SK-N-SH treated with all-trans-retinoic acid at 6 μM for 48 hours (cell line): ENCODE measurements at regions not wholly inside any gene's neighbourhood (a gene's known extent, or its start where the extent isn't known, plus 50 kb on each side); places are given as distances from the start of the nearest gene placed in this dataset.
"Not testable (repeated sequence)": the region's sequence is repeated elsewhere in the genome, so short reads cannot be mapped to it uniquely, and the experiment has no call there.

Experiments
- ATAC-seq: fragments of 200-7000 bp; cut with Tn5 transposase; 3 replicates; pipeline ENCODE4 v1.9.1; 2020; ENCODE audit warnings: mild to moderate bottlenecking, moderate library complexity
- BACH2 ChIP-seq: fragments of 250-450 bp; sonication (Bioruptor Pico); IDR thresholded peaks from 2 replicates; pipeline ENCODE4 v1.9.0; 2021; ENCODE audit warnings: mild to moderate bottlenecking, borderline replicate concordance
- CSRNP3 ChIP-seq: fragments of 250-450 bp; sonication (Bioruptor Pico); IDR thresholded peaks from 2 replicates; pipeline ENCODE4 v1.5.1; 2021; ENCODE audit warnings: mild to moderate bottlenecking, moderate library complexity
- GLIS3 ChIP-seq: fragments of 250-450 bp; sonication (Bioruptor Pico); IDR thresholded peaks from 2 replicates; pipeline ENCODE4 v1.5.0; 2020; ENCODE audit warnings: mild to moderate bottlenecking, moderate library complexity
- ISL1 ChIP-seq: fragments of 250-450 bp; sonication (Bioruptor Pico); IDR thresholded peaks from 2 replicates; pipeline ENCODE4 v2.1.2; 2022; ENCODE audit warnings: mild to moderate bottlenecking, moderate library complexity
- OSR1 ChIP-seq: fragments of 250-450 bp; sonication (Bioruptor Pico); IDR thresholded peaks from 2 replicates; pipeline ENCODE4 v1.8.0; 2022; ENCODE audit warnings: moderate library complexity, mild to moderate bottlenecking, inconsistent platforms
- PATZ1 ChIP-seq: fragments of 250-450 bp; sonication (Bioruptor Pico); IDR thresholded peaks from 2 replicates; pipeline ENCODE4 v1.8.0; 2020; ENCODE audit warnings: mild to moderate bottlenecking, moderate library complexity, borderline replicate concordance
- POU6F1 ChIP-seq: fragments of 250-450 bp; sonication (Bioruptor Pico); IDR thresholded peaks from 2 replicates; pipeline ENCODE4 v1.8.0; 2021; ENCODE audit warnings: low read depth, mild to moderate bottlenecking, moderate library complexity, borderline replicate concordance
- RARB ChIP-seq: fragments of 250-450 bp; sonication (Bioruptor Pico); IDR thresholded peaks from 2 replicates; pipeline ENCODE4 v1.8.0; 2021; ENCODE audit warnings: mild to moderate bottlenecking, moderate library complexity
- SNAI2 ChIP-seq: fragments of 250-450 bp; sonication (Bioruptor Pico); IDR thresholded peaks from 2 replicates; pipeline ENCODE4 v1.5.0; 2020; ENCODE audit warnings: mild to moderate bottlenecking, moderate library complexity
- TCF4 ChIP-seq: fragments of 250-450 bp; sonication (Bioruptor Pico); IDR thresholded peaks from 2 replicates; pipeline ENCODE4 v1.8.0; 2021; ENCODE audit warnings: mild to moderate bottlenecking, moderate library complexity, borderline replicate concordance
- TOX ChIP-seq: fragments of 250-450 bp; sonication (Bioruptor Pico); IDR thresholded peaks from 2 replicates; pipeline ENCODE4 v1.8.0; 2021; ENCODE audit warnings: mild to moderate bottlenecking, moderate library complexity, borderline replicate concordance
- TSHZ2 ChIP-seq: fragments of 250-450 bp; sonication (Bioruptor Pico); IDR thresholded peaks from 2 replicates; pipeline ENCODE4 v1.5.0; 2020; ENCODE audit warnings: mild to moderate bottlenecking, moderate library complexity
- ZFP3 ChIP-seq: fragments of 250-450 bp; sonication (Bioruptor Pico); IDR thresholded peaks from 2 replicates; pipeline ENCODE4 v1.5.0; 2020; ENCODE audit warnings: mild to moderate bottlenecking, moderate library complexity
- ZFP30 ChIP-seq: fragments of 450-650 bp; formaldehyde crosslinking; IDR thresholded peaks from 2 replicates; pipeline ENCODE4 v1.5.0; 2022; ENCODE audit warnings: mild to moderate bottlenecking, moderate library complexity
- ZNF565 ChIP-seq: fragments of 450-650 bp; formaldehyde crosslinking; conservative IDR thresholded peaks from 2 replicates; pipeline ENCODE4 v1.5.0; 2020; ENCODE audit warnings: low read depth, mild to moderate bottlenecking, moderate library complexity
- ZNF8 ChIP-seq: fragments of 450-650 bp; formaldehyde crosslinking; IDR thresholded peaks from 2 replicates; pipeline ENCODE4 v1.5.0; 2020; ENCODE audit warnings: mild to moderate bottlenecking, moderate library complexity

GRCh38 chr11:50333861-50334260, 301.2 kb downstream of the OR4C45 start (continued):
- TF ChIP-seq TCF4 (no peak), ZNF565 (no peak), ZNF8 (no peak)

GRCh38 chr11:50337432-50337831, 304.8 kb downstream of the OR4C45 start:
- not testable (repeated sequence) for ATAC-seq

- not testable (repeated sequence) for ATAC-seq
Measured at GRCh38 chr11:50348018-50348417, 315.3 kb downstream of the OR4C45 start.

GRCh38 chr11:50379484-50379883, 346.8 kb downstream of the OR4C45 start:
- TF ChIP-seq ZFP3 (CRISPR knock-in tag) (no peak), CSRNP3 (CRISPR knock-in tag) (no peak), ZFP30 (no peak), BACH2 (CRISPR knock-in tag) (no peak), POU6F1 (CRISPR knock-in tag) (no peak)

GRCh38 chr11:50394017-50394416, 361.3 kb downstream of the OR4C45 start:
- TF ChIP-seq GLIS3 (CRISPR knock-in tag) (no peak), TCF4 (no peak), TOX (CRISPR knock-in tag) (no peak), CSRNP3 (CRISPR knock-in tag) (no peak), BACH2 (CRISPR knock-in tag) (no peak), POU6F1 (CRISPR knock-in tag) (no peak), PATZ1 (CRISPR knock-in tag) (no peak), ZFP3 (CRISPR knock-in tag) (no peak), SNAI2 (CRISPR knock-in tag) (no peak), OSR1 (CRISPR knock-in tag) (no peak), ISL1 (CRISPR knock-in tag) (no peak), RARB (no peak), ZNF565 (no peak), TSHZ2 (no peak)
- no peak for ATAC-seq

More at GRCh38 chr11:50379484-50379883, 346.8 kb downstream of the OR4C45 start:
- no peak for ATAC-seq
